HEK293T (cell line): ENCODE measurements at regions not wholly inside any gene's neighbourhood (a gene's known extent, or its start where the extent isn't known, plus 50 kb on each side); places are given as distances from the start of the nearest gene placed in this dataset.

ENCODE experiments used
- CTCF ChIA-PET: fragments of 350-600 bp; formaldehyde crosslinking; extraction: SDS; loops from one replicate; lab custom pipeline; 2021; ENCODE audit warnings: antibody characterized with exemption, inconsistent platforms; lab: Yijun Ruan, JAX
- POLR2A ChIA-PET: fragments of 350-600 bp; formaldehyde crosslinking; extraction: SDS; loops from one replicate; lab custom pipeline; 2020; ENCODE audit warnings: antibody characterized with exemption, inconsistent platforms; lab: Yijun Ruan, JAX
- DNase-seq: peaks from one replicate; pipeline ENCODE4 v3.0.0; 2012; ENCODE audit warnings: mixed read lengths; ENCODE audit errors: extremely low spot score
- ARNT ChIP-seq: fragments of 450-650 bp; IDR thresholded peaks from 2 replicates; pipeline ENCODE4 v1.6.1; 2017; ENCODE audit warnings: mild to moderate bottlenecking
- BHLHE40 ChIP-seq: fragments of 450-650 bp; IDR thresholded peaks from 2 replicates; pipeline ENCODE4 v1.6.1; 2016; ENCODE audit warnings: mild to moderate bottlenecking, moderate library complexity, borderline replicate concordance
- CTBP1 ChIP-seq: fragments of 450-650 bp; IDR thresholded peaks from 2 replicates; pipeline ENCODE4 v1.6.1; 2016; ENCODE audit warnings: borderline replicate concordance
- ELF4 ChIP-seq: fragments of 450-650 bp; IDR thresholded peaks from 2 replicates; pipeline ENCODE4 v1.6.1; 2017; ENCODE audit warnings: antibody characterized with exemption
- FOXA1 ChIP-seq: fragments of 450-650 bp; IDR thresholded peaks from 2 replicates; pipeline ENCODE4 v1.6.1; 2016; ENCODE audit warnings: mild to moderate bottlenecking
- FOXK2 ChIP-seq: fragments of 450-650 bp; IDR thresholded peaks from 2 replicates; pipeline ENCODE4 v1.6.1; 2016; ENCODE audit warnings: mild to moderate bottlenecking
- FOXM1 ChIP-seq: fragments of 450-650 bp; IDR thresholded peaks from 2 replicates; pipeline ENCODE4 v1.6.1; 2017; ENCODE audit warnings: mild to moderate bottlenecking, borderline replicate concordance
- HDGF ChIP-seq: fragments of 450-650 bp; IDR thresholded peaks from 2 replicates; pipeline ENCODE4 v1.6.1; 2017; ENCODE audit warnings: antibody characterized with exemption, borderline replicate concordance
- L3MBTL2 ChIP-seq: fragments of 450-650 bp; conservative IDR thresholded peaks from 2 replicates; pipeline ENCODE4 v1.6.1; 2016; ENCODE audit warnings: mild to moderate bottlenecking
- LEF1 ChIP-seq: fragments of 450-650 bp; IDR thresholded peaks from 2 replicates; pipeline ENCODE4 v1.6.1; 2017; ENCODE audit warnings: mild to moderate bottlenecking, borderline replicate concordance
- NFRKB ChIP-seq: fragments of 450-650 bp; IDR thresholded peaks from 2 replicates; pipeline ENCODE4 v1.6.1; 2016; ENCODE audit warnings: mild to moderate bottlenecking, moderate library complexity
- PKNOX1 ChIP-seq: fragments of 450-650 bp; IDR thresholded peaks from 2 replicates; pipeline ENCODE4 v1.6.1; 2016
- SP1 ChIP-seq: fragments of 450-650 bp; IDR thresholded peaks from 2 replicates; pipeline ENCODE4 v1.6.1; 2017
- SUZ12 ChIP-seq: fragments of 450-650 bp; IDR thresholded peaks from 2 replicates; pipeline ENCODE4 v1.6.1; 2016; ENCODE audit warnings: mild to moderate bottlenecking
- TARDBP ChIP-seq: fragments of 450-650 bp; IDR thresholded peaks from 2 replicates; pipeline ENCODE4 v1.6.1; 2016
- ZNF384 ChIP-seq: fragments of 450-650 bp; IDR thresholded peaks from 2 replicates; pipeline ENCODE4 v1.6.1; 2016

DNA sequence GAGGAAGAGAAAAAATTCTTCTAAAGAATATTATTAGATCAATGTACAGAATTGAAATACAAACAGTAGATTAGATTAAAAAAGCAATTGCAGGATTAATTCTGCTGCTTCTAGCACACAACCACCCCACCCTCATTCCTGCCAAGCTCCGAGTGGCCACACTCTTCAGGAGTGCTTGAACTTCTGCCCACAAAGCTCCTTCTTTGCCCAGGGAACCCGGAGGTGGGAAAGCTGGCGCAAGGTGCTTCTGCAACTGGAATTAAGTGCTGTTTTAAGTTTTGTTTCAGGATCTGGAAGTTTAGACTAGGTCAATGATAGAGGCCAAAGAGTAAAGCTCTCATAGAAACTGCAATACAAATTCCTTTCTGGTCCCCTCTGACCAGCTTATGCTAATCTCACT, 94.1 kb upstream of the BMP4 start:
- ChIA-PET POLR2A (no interaction called here), CTCF (interaction anchor here (0.8 kb wide), 1 partner anchor 539 kb away, joined by 3 read pairs; no protein-coding TSS in a partner anchor)
- no peak for DNase-seq
- no peak for TF ChIP-seq FOXA1
- TF ChIP-seq ARNT: no peak
- no peak for TF ChIP-seq ZNF384
- TF ChIP-seq LEF1: no peak
- TF ChIP-seq PKNOX1: no peak
- TF ChIP-seq CTBP1: no peak
- TF ChIP-seq SUZ12: no peak
- TF ChIP-seq FOXM1: no peak
- TF ChIP-seq TARDBP: no peak
- TF ChIP-seq FOXK2: no peak
- no peak for TF ChIP-seq HDGF
- no peak for TF ChIP-seq NFRKB
- TF ChIP-seq ELF4: no peak

DNA sequence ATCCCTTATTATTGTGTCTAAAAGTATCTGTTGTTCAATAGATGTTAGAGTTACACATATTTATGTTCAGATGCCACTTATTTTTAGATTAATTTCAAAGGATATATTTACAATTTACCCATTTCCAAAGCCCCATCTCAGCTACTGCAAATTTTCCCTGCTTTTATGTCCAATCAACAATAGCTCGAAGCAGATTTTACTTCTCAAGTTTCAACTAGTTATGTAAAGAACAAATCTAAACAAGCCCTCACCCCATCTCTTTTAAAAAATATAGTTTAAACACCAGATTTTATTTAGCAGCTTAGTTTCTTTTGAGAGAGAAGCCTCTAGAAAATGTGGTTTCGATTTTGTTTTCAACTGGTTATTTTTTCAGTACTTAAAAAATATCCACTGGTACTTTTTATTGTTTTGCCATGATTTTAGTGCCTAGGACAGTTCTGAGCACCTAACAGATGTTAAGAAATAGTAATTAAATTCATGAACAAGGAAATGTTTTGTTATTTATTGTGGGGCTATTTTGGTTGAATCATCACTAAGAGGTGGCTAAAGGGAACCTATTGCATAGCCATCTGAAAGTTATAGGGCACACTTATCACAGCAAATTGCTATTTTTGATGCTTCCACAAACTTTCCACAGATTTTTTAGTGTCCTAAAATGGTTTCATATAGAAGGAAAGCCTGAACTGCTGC, 96.2 kb upstream of the BMP4 start:
- TF ChIP-seq ARNT (no peak), CTBP1 (no peak), ELF4 (no peak), BHLHE40 (no peak), LEF1 (no peak)
- CTCF ChIA-PET: interaction anchor here (1.1 kb wide), 1 partner anchor 276 kb away, joined by 3 read pairs; no protein-coding TSS in a partner anchor
- POLR2A ChIA-PET: no interaction called here
- no peak for DNase-seq

- ChIA-PET CTCF (interaction anchor here (1.1 kb wide), 1 partner anchor 276 kb away, joined by 3 read pairs; no protein-coding TSS in a partner anchor), POLR2A (no interaction called here)
- TF ChIP-seq HDGF: no peak
Measured at GRCh38 chr14:54053386-54053745, 96.7 kb upstream of the BMP4 start.

GRCh38 chr14:54058505-54058904, 101.9 kb upstream of the BMP4 start:
- no peak for TF ChIP-seq FOXK2
- no peak for TF ChIP-seq TARDBP
- TF ChIP-seq LEF1: no peak
- no peak for TF ChIP-seq FOXA1
- no peak for TF ChIP-seq CTBP1
- TF ChIP-seq FOXM1: no peak
- TF ChIP-seq ZNF384: no peak
- no peak for TF ChIP-seq SP1
- TF ChIP-seq NFRKB: no peak
- TF ChIP-seq BHLHE40: no peak
- no peak for TF ChIP-seq PKNOX1
- no peak for TF ChIP-seq ELF4
- no peak for TF ChIP-seq L3MBTL2
- no peak for TF ChIP-seq ARNT
- no peak for TF ChIP-seq SUZ12
- no peak for TF ChIP-seq HDGF
- POLR2A ChIA-PET: no interaction called here
- DNase-seq: no peak
- CTCF ChIA-PET: no interaction called here

More at GRCh38 chr14:54053386-54053745, 96.7 kb upstream of the BMP4 start:
- DNase-seq: no peak

DNA sequence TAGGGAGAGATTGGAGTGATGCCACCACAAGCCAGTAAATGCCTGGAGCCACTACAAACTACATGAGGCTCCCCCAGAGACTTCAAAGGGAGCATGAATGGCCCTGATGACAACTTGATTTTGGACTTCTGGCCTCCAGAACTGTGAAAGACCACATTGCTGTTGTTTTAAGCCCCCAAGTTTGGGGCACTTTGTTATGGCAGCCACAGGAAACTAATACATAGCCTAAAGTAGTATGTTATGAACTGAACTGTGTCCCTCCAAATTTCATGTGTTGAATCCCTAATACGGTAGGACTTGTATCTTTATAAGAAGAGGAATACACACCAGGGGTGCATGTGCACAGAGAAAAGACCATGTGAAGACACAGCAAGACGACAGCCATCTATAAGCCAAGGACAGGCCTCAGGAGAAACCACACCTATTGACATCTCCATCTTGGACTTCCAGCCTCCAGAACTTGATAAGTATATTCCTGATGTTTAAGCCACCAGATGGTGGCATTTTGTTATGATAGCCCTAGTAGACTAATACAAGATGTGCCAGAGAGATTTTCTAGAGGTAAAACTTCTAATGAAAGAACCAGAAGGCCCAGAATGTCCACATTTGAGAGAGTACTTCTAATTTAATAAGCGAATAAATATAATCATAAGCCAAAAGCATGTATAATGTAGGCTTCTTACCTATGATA, 127.1 kb upstream of the BMP4 start:
- no peak for DNase-seq
- POLR2A ChIA-PET: no interaction called here
- no peak for TF ChIP-seq LEF1
- TF ChIP-seq TARDBP: no peak
- TF ChIP-seq ELF4: no peak
- no peak for TF ChIP-seq NFRKB
- TF ChIP-seq FOXK2: no peak
- no peak for TF ChIP-seq FOXM1
- no peak for TF ChIP-seq L3MBTL2
- CTCF ChIA-PET: interaction anchor here (0.7 kb wide), 1 partner anchor 40 kb away, joined by 3 read pairs; no protein-coding TSS in a partner anchor

- ChIA-PET CTCF (no interaction called here), POLR2A (no interaction called here)
- TF ChIP-seq L3MBTL2 (no peak), FOXK2 (no peak), HDGF (no peak), PKNOX1 (no peak), SUZ12 (no peak), ELF4 (no peak)
- no peak for DNase-seq
Measured at GRCh38 chr14:54085232-54085761, 128.7 kb upstream of the BMP4 start.
